ENCODE measurements at regions not wholly inside any gene's neighbourhood (a gene's known extent, or its start where the extent isn't known, plus 50 kb on each side); places are given as distances from the start of the nearest gene placed in this dataset.
"Not testable (repeated sequence)": the region's sequence is repeated elsewhere in the genome, so short reads cannot be mapped to it uniquely, and the experiment has no call there.

DNA sequence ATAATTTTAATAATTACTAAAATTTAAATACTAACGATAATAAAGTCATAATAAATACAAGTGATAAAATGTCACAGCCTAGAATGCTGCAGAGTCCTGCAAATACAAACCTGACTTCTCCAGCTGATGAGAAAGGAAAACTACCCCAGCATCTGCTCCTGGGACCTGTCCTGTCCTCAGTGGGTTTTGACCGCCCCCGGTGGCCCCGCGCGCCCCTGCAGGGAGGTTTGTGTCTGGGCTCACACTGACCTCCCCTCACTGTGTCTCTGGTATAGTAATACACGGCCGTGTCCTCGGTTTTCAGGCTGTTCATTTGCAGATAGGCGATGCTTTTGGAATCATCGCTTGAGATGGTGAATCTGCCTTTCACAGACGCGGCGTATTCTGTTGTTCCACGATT lies 1139.4 kb downstream of the TMEM121 start:
- no peak for ATAC-seq
- Histone ChIP-seq H4K20me1 (ENCODE audit: low read length) (no peaks in the 10 kb centered on the region), H3K9me2 (replicated peaks; ENCODE audit: low read length) (no peaks in the 10 kb centered on the region), H3K4me3 (ENCODE audit: low read length) (no peak overlapping the region), H3K79me2 (ENCODE audit: low read length) (no peaks in the 10 kb centered on the region), H3F3A (ENCODE audit: low read length, unreplicated experiment) (no peaks in the 10 kb centered on the region), H3K4me1 (ENCODE audit: insufficient read depth, low read length) (no peaks in the 10 kb centered on the region), H3K9me3 (ENCODE audit: low read length) (peaks cover 18% of the 10 kb centered on the region), H3K9ac (ENCODE audit: low read length) (no peak overlapping the region), H2AFZ (ENCODE audit: low read length) (no peak overlapping the region), H3K27ac (ENCODE audit: low read length) (no peak overlapping the region), H3K4me2 (ENCODE audit: low read length) (no peak overlapping the region), H3K27me3 (ENCODE audit: low read length) (no peaks in the 10 kb centered on the region), H3K36me3 (ENCODE audit: low read depth, low read length) (no peaks in the 10 kb centered on the region)
- ChIA-PET POLR2A (ENCODE audit: unreplicated experiment) (no interaction called here), CTCF (no interaction called here)
- no peak for DNase-seq
- intact Hi-C loops (cut with micrococcal nuclease) = no loop called here
- BruUV-seq (replicated peaks) = no TSS peak
- TF ChIP-seq, protein P1, sequence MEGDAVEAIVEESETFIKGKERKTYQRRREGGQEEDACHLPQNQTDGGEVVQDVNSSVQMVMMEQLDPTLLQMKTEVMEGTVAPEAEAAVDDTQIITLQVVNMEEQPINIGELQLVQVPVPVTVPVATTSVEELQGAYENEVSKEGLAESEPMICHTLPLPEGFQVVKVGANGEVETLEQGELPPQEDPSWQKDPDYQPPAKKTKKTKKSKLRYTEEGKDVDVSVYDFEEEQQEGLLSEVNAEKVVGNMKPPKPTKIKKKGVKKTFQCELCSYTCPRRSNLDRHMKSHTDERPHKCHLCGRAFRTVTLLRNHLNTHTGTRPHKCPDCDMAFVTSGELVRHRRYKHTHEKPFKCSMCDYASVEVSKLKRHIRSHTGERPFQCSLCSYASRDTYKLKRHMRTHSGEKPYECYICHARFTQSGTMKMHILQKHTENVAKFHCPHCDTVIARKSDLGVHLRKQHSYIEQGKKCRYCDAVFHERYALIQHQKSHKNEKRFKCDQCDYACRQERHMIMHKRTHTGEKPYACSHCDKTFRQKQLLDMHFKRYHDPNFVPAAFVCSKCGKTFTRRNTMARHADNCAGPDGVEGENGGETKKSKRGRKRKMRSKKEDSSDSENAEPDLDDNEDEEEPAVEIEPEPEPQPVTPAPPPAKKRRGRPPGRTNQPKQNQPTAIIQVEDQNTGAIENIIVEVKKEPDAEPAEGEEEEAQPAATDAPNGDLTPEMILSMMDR (conservative IDR thresholded peaks at IDR 0.05; ENCODE audit: low read depth, low read length) = no peak
- no peak for TF ChIP-seq EZH2phosphoT487 (IDR thresholded peaks at IDR 0.05; ENCODE audit: borderline replicate concordance, low read length)
- TF ChIP-seq EZH2 (IDR thresholded peaks at IDR 0.05; ENCODE audit: low read length, unreplicated experiment) = no peak

DNA sequence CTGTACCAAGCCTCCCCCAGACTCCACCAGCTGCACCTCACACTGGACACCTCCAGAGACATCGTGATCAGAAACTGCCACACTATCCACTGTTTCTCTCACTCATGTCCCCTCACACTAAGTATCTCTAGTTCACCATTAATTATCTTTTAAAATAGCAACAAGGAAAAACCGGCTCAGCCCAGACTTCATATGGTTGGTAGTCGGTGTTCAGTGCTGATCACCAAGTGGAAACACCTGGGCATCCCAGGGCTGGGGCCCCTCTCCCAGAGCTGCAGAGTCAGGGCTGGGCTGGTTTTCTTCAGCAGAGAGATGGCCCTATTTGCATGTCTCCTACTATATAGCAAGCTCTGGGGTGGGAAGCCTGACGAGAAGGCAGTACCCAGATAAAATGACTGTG lies 1140.0 kb downstream of the TMEM121 start:
- no peak overlapping the region for H3K9ac ChIP-seq (ENCODE audit: low read length)
- no peak for ATAC-seq
- intact Hi-C loops (cut with micrococcal nuclease) = no loop called here
- BruUV-seq (replicated peaks) = no TSS peak
- H3K4me1 ChIP-seq (ENCODE audit: insufficient read depth, low read length) = no peaks in the 10 kb centered on the region
- H3K36me3 ChIP-seq (ENCODE audit: low read depth, low read length) = no peaks in the 10 kb centered on the region
- no peaks in the 10 kb centered on the region for H3K79me2 ChIP-seq (ENCODE audit: low read length)
- TF ChIP-seq EZH2phosphoT487 (IDR thresholded peaks at IDR 0.05; ENCODE audit: borderline replicate concordance, low read length) = no peak
- TF ChIP-seq EZH2 (IDR thresholded peaks at IDR 0.05; ENCODE audit: low read length, unreplicated experiment) = no peak
- TF ChIP-seq, protein P1 (conservative IDR thresholded peaks at IDR 0.05; ENCODE audit: low read depth, low read length) = no peak
- H3K27me3 ChIP-seq (ENCODE audit: low read length) = no peaks in the 10 kb centered on the region
- CTCF ChIA-PET = no interaction called here
- no peaks in the 10 kb centered on the region for H3K9me2 ChIP-seq (replicated peaks; ENCODE audit: low read length)
- H3K4me3 ChIP-seq (ENCODE audit: low read length) = no peak overlapping the region
- no peak overlapping the region for H3K27ac ChIP-seq (ENCODE audit: low read length)
- H3F3A ChIP-seq (ENCODE audit: low read length, unreplicated experiment) = no peaks in the 10 kb centered on the region
- POLR2A ChIA-PET (ENCODE audit: unreplicated experiment) = no interaction called here
- H3K9me3 ChIP-seq (ENCODE audit: low read length) = peaks cover 21% of the 10 kb centered on the region
- no peaks in the 10 kb centered on the region for H4K20me1 ChIP-seq (ENCODE audit: low read length)
- no peak for DNase-seq
- no peak overlapping the region for H3K4me2 ChIP-seq (ENCODE audit: low read length)
- no peak overlapping the region for H2AFZ ChIP-seq (ENCODE audit: low read length)

DNA sequence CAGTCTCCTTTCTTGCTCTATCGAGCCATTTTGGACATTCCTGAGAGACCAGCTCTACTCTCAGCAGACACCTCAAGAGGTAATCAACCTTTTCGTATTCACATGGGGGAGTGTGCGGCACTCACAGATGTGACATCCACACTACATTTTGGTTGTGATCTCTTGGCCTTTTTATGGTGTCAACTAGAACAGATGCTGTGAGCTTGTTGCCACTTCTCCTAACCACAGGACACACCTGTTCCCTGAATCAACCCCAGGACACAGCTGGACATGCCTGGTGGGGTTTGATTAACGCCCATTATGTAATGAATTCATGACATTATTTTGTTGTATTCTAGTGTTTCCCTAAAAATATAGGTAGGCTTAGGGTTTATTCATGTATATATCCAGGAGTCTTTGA lies 1143.6 kb downstream of the TMEM121 start:
- ChIA-PET POLR2A (ENCODE audit: unreplicated experiment) (no interaction called here), CTCF (no interaction called here)
- H3F3A ChIP-seq (ENCODE audit: low read length, unreplicated experiment) = no peaks in the 10 kb centered on the region
- no peaks in the 10 kb centered on the region for H3K79me2 ChIP-seq (ENCODE audit: low read length)
- no TSS peak for BruUV-seq (replicated peaks)
- TF ChIP-seq, protein P1 (conservative IDR thresholded peaks at IDR 0.05; ENCODE audit: low read depth, low read length) = no peak
- TF ChIP-seq EZH2 (IDR thresholded peaks at IDR 0.05; ENCODE audit: low read length, unreplicated experiment) (no peak), EZH2phosphoT487 (IDR thresholded peaks at IDR 0.05; ENCODE audit: borderline replicate concordance, low read length) (no peak)
- H2AFZ ChIP-seq (ENCODE audit: low read length) = no peak overlapping the region
- DNase-seq (no peak), ATAC-seq (no peak)
- no peaks in the 10 kb centered on the region for H3K9me2 ChIP-seq (replicated peaks; ENCODE audit: low read length)
- H3K4me2 ChIP-seq (ENCODE audit: low read length) = no peak overlapping the region
- intact Hi-C loops (cut with micrococcal nuclease) = no loop called here
- H3K9me3 ChIP-seq (ENCODE audit: low read length) = peaks cover 10% of the 10 kb centered on the region; the same call in 1 of the 2 replicates
- H3K36me3 ChIP-seq (ENCODE audit: low read depth, low read length) = no peaks in the 10 kb centered on the region
- no peak overlapping the region for H3K9ac ChIP-seq (ENCODE audit: low read length)
- H3K4me3 ChIP-seq (ENCODE audit: low read length) = no peak overlapping the region
- no peaks in the 10 kb centered on the region for H3K4me1 ChIP-seq (ENCODE audit: insufficient read depth, low read length)
- H3K27ac ChIP-seq (ENCODE audit: low read length) = no peak overlapping the region
- H3K27me3 ChIP-seq (ENCODE audit: low read length) = no peaks in the 10 kb centered on the region
- H4K20me1 ChIP-seq (ENCODE audit: low read length) = no peaks in the 10 kb centered on the region

DNA sequence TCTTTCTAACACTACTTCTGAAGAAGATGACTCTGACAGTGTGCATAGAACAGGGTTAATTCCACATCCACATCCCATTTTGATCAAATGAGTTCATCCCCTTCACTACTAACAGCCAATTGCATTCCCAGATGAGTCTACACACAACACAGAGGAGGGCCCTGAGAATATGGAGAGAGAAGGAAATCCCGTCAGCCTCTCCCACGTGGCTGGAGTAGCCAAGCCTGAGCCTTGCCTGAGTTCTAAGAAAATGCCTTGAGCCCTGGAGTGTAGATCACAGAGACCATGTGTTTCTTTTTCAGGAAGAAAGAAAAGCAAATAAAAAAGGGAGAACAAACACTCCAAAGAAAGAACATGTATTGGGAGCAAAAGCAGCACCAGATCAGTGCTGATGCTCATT lies 1147.7 kb downstream of the TMEM121 start:
- H3K27ac ChIP-seq (ENCODE audit: low read length); H3K9me2 ChIP-seq (replicated peaks; ENCODE audit: low read length); H4K20me1 ChIP-seq (ENCODE audit: low read length); POLR2A ChIA-PET (ENCODE audit: unreplicated experiment); H3K4me2 ChIP-seq (ENCODE audit: low read length); H3K9me3 ChIP-seq (ENCODE audit: low read length); H2AFZ ChIP-seq (ENCODE audit: low read length); intact Hi-C loops (cut with micrococcal nuclease); CTCF ChIA-PET; DNase-seq; H3K27me3 ChIP-seq (ENCODE audit: low read length); BruUV-seq (replicated peaks); H3K4me1 ChIP-seq (ENCODE audit: insufficient read depth, low read length); ATAC-seq; H3F3A ChIP-seq (ENCODE audit: low read length, unreplicated experiment); H3K79me2 ChIP-seq (ENCODE audit: low read length); H3K9ac ChIP-seq (ENCODE audit: low read length); H3K36me3 ChIP-seq (ENCODE audit: low read depth, low read length); H3K4me3 ChIP-seq (ENCODE audit: low read length): not testable (repeated sequence)
